Activated CD4-positive, alpha-beta T cell treated with anti-CD3 and anti-CD28 coated beads, Interleukin-10, Interleukin-2, amounts not matched to agents 100 ng/mL and 50 ng/mL, durations not matched to agents 16 hours and 8 hours (primary cell): ENCODE measurements at regions not wholly inside any gene's neighbourhood (a gene's known extent, or its start where the extent isn't known, plus 50 kb on each side); places are given as distances from the start of the nearest gene placed in this dataset.

Source experiments
- DNase-seq: peaks from one replicate; pipeline ENCODE4 v3.0.0-alpha.2; 2020

- peak; percentile 60 for DNase-seq
These were observed 216.9 kb downstream of the IGSF11 start for GRCh38 chr3:118817748-118818165.

GRCh38 chr3:118818386-118818785 is 216.3 kb downstream of the IGSF11 start:
- no peak for DNase-seq

GRCh38 chr3:118823626-118824025 is 211.0 kb downstream of the IGSF11 start:
- no peak for DNase-seq

GRCh38 chr3:118827446-118827845 is 207.2 kb downstream of the IGSF11 start:
- no peak for DNase-seq

- DNase-seq = no peak
These were observed 206.3 kb downstream of the IGSF11 start for GRCh38 chr3:118828351-118828750.

- no peak for DNase-seq
These were observed 201.6 kb downstream of the IGSF11 start for GRCh38 chr3:118833075-118833474.

GRCh38 chr3:118838871-118839270 is 195.8 kb downstream of the IGSF11 start:
- no peak for DNase-seq

- DNase-seq = no peak
These were observed 192.3 kb downstream of the IGSF11 start for GRCh38 chr3:118842147-118842863.

GRCh38 chr3:118846176-118846575 is 188.5 kb downstream of the IGSF11 start:
- no peak for DNase-seq
